ENCODE measurements at regions not wholly inside any gene's neighbourhood (a gene's known extent, or its start where the extent isn't known, plus 50 kb on each side); places are given as distances from the start of the nearest gene placed in this dataset.

GRCh38 chr18:25737710-25738311 is 352.6 kb downstream of the SS18 start:
- H3K27ac Mint-ChIP-seq: no peak overlapping the region
- H3K36me3 Mint-ChIP-seq: no peaks in the 10 kb centered on the region
- H3K4me3 Mint-ChIP-seq: no peak overlapping the region
- peaks cover 9 to 22% of the 10 kb centered on the region in 2 donors for H3K27me3 Mint-ChIP-seq
- DNase-seq: no peak
- H3K9me3 Mint-ChIP-seq: no peaks in the 10 kb centered on the region
- ATAC-seq (replicated peaks): no peak
- no peaks in the 10 kb centered on the region for H3K4me1 Mint-ChIP-seq

DNA sequence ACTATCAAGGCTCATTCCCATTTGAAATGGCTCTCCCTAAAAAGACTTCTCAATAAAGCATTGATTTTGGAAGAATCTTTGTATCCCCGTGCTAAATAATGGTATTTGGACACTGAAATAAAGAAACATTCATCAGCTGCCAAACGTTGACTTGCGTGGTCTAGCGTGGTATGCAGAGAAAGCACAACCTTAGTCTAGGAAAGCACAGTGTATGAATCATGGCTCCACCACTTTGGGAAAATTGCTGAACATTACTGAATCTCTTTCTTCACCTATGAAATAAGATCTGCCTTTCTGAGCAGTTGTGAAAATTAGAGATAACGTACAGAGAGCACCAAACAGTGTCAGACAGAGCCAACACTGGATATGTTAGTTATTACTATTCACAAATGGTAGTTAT is 353.9 kb downstream of the SS18 start:
- DNase-seq (no peak), ATAC-seq (replicated peaks) (no peak)
- Mint-ChIP-seq H3K4me3 (no peak overlapping the region), H3K27ac (no peak overlapping the region), H3K27me3 (peaks cover 5 to 17% of the 10 kb centered on the region in 2 donors), H3K36me3 (no peaks in the 10 kb centered on the region), H3K9me3 (no peaks in the 10 kb centered on the region), H3K4me1 (no peaks in the 10 kb centered on the region)

DNA sequence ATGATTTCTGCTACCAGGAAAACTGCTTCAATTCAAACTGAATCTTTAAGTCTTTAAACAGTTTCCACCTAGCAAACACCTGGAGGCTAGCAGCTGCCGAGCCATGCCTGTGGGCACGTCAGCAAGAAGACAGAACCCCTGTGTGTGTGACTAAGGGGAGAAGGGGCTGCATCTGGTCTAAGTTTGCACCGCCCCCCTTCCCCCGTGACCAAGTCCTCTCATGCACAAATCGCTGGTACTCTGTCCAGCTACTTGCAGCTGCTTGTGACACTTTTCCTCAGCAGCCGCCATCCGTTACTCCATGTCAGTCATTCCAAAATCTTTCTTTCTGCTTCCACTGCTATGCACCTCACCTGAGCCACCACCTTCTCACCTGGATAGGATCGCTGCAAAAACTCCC is 355.0 kb downstream of the SS18 start:
- ATAC-seq (replicated peaks): no peak
- H3K9me3 Mint-ChIP-seq: peaks cover 1 to 4% of the 10 kb centered on the region in 2 donors
- peaks cover 6 to 17% of the 10 kb centered on the region in 2 donors for H3K27me3 Mint-ChIP-seq
- H3K4me3 Mint-ChIP-seq: no peak overlapping the region
- no peak overlapping the region for H3K27ac Mint-ChIP-seq
- no peaks in the 10 kb centered on the region for H3K36me3 Mint-ChIP-seq
- H3K4me1 Mint-ChIP-seq: no peaks in the 10 kb centered on the region
- DNase-seq: no peak

DNA sequence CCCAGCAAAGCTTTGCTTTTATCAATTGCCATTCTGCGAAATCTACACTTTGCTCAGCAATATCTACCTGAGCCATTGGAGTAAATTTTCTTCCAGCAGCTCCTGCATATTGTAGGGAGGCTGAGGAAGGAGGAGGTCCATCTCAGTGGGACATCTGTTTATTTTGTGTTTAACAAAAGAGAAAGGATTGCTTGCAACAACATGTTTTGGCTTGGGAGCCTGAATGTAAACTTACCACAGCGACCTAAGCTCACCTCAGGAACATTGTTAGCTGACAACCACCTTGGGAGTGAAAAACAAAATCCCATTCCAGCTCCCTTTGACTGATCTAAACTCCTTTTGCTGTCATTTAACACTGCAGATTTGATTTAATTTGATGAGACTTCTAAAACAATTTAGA is 356.1 kb downstream of the SS18 start:
- Mint-ChIP-seq H3K4me3 (no peak overlapping the region), H3K36me3 (no peaks in the 10 kb centered on the region), H3K27me3 (peaks cover 9 to 10% of the 10 kb centered on the region in 2 donors), H3K9me3 (peaks cover 4% of the 10 kb centered on the region in 2 donors), H3K4me1 (no peaks in the 10 kb centered on the region), H3K27ac (no peak overlapping the region)
- no peak for DNase-seq
- no peak for ATAC-seq (replicated peaks)

GRCh38 chr18:25732862-25733261 is 357.6 kb downstream of the SS18 start:
- H3K4me1 Mint-ChIP-seq: no peaks in the 10 kb centered on the region
- H3K4me3 Mint-ChIP-seq: no peak overlapping the region
- H3K27me3 Mint-ChIP-seq: peaks cover 10 to 16% of the 10 kb centered on the region in 2 donors
- H3K27ac Mint-ChIP-seq: no peak overlapping the region
- ATAC-seq (replicated peaks) (no peak), DNase-seq (no peak)
- peaks cover 4% of the 10 kb centered on the region in 2 donors for H3K9me3 Mint-ChIP-seq
- H3K36me3 Mint-ChIP-seq: no peaks in the 10 kb centered on the region

DNA sequence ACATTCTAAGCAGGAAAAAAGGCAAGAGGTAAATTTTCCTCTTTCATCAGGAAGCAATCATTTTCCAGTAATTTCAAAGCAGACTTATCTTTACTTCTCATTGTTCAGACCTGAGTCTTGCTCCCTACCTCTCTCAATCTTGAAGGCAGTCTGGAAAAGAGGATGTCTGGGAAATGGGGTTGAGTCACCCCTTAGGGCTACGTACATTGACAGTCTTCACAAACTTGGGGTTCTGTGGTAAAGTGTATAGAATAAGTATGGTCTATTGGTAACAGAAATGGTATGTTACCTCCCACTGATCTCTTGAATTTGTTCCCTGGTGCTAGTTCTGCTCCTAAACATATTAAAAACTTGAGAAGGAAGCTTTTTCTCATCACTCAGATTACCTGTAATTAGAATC is 361.3 kb downstream of the SS18 start:
- Mint-ChIP-seq H3K27ac (no peak overlapping the region), H3K36me3 (no peaks in the 10 kb centered on the region), H3K4me3 (no peak overlapping the region), H3K27me3 (peaks cover 13 to 18% of the 10 kb centered on the region in 2 donors), H3K4me1 (no peaks in the 10 kb centered on the region), H3K9me3 (peaks cover 4% of the 10 kb centered on the region in 2 donors)
- DNase-seq (no peak), ATAC-seq (replicated peaks) (no peak)

- peaks cover 9 to 13% of the 10 kb centered on the region in 2 donors for H3K9me3 Mint-ChIP-seq
- DNase-seq (no peak), ATAC-seq (replicated peaks) (no peak)
- peaks cover 0 to 2% of the 10 kb centered on the region in 2 donors for H3K36me3 Mint-ChIP-seq
- peaks cover 13 to 17% of the 10 kb centered on the region in 2 donors for H3K27me3 Mint-ChIP-seq
- H3K27ac Mint-ChIP-seq: no peak overlapping the region
- no peaks in the 10 kb centered on the region for H3K4me1 Mint-ChIP-seq
- H3K4me3 Mint-ChIP-seq: no peak overlapping the region
These were observed 363.0 kb downstream of the SS18 start for GRCh38 chr18:25727281-25727985.

DNA sequence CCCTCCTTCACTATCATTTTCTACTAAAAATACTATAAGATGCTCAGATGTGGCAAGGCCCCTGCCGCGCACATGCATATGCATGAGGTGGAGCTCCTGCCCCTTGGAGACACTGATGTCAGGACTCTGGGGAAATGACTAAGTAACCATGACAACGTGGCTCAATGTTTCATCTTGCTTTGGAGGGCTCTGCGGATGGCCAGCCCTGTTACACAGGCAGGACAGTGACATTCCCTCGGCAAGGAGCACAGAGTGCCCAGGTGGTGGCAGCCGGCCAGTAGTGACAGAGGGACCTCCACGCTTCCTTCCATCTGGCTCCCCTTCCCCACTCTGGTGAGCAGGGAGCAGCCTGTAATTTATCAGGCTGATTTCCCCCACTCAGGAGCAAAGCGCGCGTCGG is 364.1 kb downstream of the SS18 start:
- no peak for ATAC-seq (replicated peaks)
- Mint-ChIP-seq H3K4me1 (no peaks in the 10 kb centered on the region), H3K36me3 (peaks cover 0 to 2% of the 10 kb centered on the region in 2 donors), H3K4me3 (no peak overlapping the region), H3K27ac (no peak overlapping the region), H3K27me3 (peaks cover 13 to 17% of the 10 kb centered on the region in 2 donors), H3K9me3 (peaks cover 9 to 13% of the 10 kb centered on the region in 2 donors)
- DNase-seq: no peak

- H3K4me1 Mint-ChIP-seq: no peaks in the 10 kb centered on the region
- H3K27ac Mint-ChIP-seq: no peak overlapping the region
- peaks cover 12 to 17% of the 10 kb centered on the region in 2 donors for H3K27me3 Mint-ChIP-seq
- H3K4me3 Mint-ChIP-seq: no peak overlapping the region
- ATAC-seq (replicated peaks) (no peak), DNase-seq (no peak)
- H3K9me3 Mint-ChIP-seq: peaks cover 10 to 14% of the 10 kb centered on the region in 2 donors
- peaks cover 0 to 2% of the 10 kb centered on the region in 2 donors for H3K36me3 Mint-ChIP-seq
These were observed 364.9 kb downstream of the SS18 start for GRCh38 chr18:25725501-25725900.

- H3K4me1 Mint-ChIP-seq: no peaks in the 10 kb centered on the region
- H3K27me3 Mint-ChIP-seq: peaks cover 7 to 17% of the 10 kb centered on the region in 2 donors
- peaks cover 0 to 2% of the 10 kb centered on the region in 2 donors for H3K36me3 Mint-ChIP-seq
- H3K9me3 Mint-ChIP-seq: peaks cover 10 to 11% of the 10 kb centered on the region in 2 donors
- ATAC-seq (replicated peaks): no peak
- H3K27ac Mint-ChIP-seq: no peak overlapping the region
- H3K4me3 Mint-ChIP-seq: no peak overlapping the region
- no peak for DNase-seq
These were observed 365.4 kb downstream of the SS18 start for GRCh38 chr18:25724997-25725396.

GRCh38 chr18:25724121-25724520 is 366.3 kb downstream of the SS18 start:
- Mint-ChIP-seq H3K36me3 (peaks cover 0 to 2% of the 10 kb centered on the region in 2 donors), H3K4me1 (no peaks in the 10 kb centered on the region), H3K9me3 (peaks cover 12 to 14% of the 10 kb centered on the region in 2 donors), H3K27ac (no peak overlapping the region), H3K4me3 (no peak overlapping the region), H3K27me3 (peaks cover 7 to 17% of the 10 kb centered on the region in 2 donors)
- DNase-seq: no peak
- no peak for ATAC-seq (replicated peaks)

GRCh38 chr18:25713103-25713502 is 361.1 kb upstream of the ZNF521 start:
- Mint-ChIP-seq H3K36me3 (no peaks in the 10 kb centered on the region), H3K27me3 (peaks cover 5 to 6% of the 10 kb centered on the region in 2 donors), H3K27ac (no peak overlapping the region), H3K9me3 (peaks cover 0 to 3% of the 10 kb centered on the region in 2 donors), H3K4me1 (no peaks in the 10 kb centered on the region), H3K4me3 (no peak overlapping the region)
- ATAC-seq (replicated peaks) (no peak), DNase-seq (no peak)

DNA sequence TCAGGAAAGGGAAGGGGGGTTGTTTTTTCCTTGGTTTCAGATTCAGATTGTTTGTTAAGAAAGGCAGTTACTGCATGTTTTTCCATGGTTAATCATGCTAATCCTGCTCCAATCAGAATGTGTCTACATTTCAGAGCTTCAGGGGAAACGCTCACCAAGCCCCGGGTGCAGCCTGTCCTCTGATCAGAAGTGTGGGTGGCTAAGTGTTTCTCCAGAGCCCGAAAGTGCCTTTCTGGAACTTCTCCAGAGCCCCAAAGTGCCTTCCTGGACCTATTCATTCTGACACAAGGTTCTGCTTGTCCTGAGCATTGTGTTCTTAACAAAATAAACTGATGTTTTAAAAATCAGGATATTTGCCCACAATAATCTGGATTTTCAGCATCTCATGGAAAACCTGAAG is 359.0 kb upstream of the ZNF521 start:
- no peak for DNase-seq
- Mint-ChIP-seq H3K27ac (no peak overlapping the region), H3K36me3 (no peaks in the 10 kb centered on the region), H3K27me3 (peaks cover 5 to 6% of the 10 kb centered on the region in 2 donors), H3K4me3 (no peak overlapping the region), H3K9me3 (no peaks in the 10 kb centered on the region), H3K4me1 (no peaks in the 10 kb centered on the region)
- ATAC-seq (replicated peaks): no peak

DNA sequence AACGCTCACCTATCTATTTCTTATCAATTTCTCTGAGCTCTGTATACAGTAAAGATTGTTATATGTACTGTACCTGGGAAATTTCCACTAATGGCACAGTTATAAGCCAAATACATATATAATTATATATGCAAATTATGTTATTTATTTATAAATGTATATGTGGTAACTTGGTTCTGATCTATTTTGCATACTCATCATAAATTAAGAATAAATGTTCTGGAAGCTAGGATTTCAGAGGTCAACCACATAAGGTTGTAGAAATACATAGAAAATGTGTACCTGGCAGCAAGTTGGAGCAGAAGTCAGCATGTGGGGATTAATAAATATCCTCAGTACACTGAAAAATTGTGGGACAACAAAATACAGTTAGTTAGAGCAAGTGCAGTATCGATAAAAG is 353.7 kb upstream of the ZNF521 start:
- peaks cover 9 to 12% of the 10 kb centered on the region in 2 donors for H3K27me3 Mint-ChIP-seq
- H3K4me3 Mint-ChIP-seq: no peak overlapping the region
- no peaks in the 10 kb centered on the region for H3K36me3 Mint-ChIP-seq
- no peaks in the 10 kb centered on the region for H3K9me3 Mint-ChIP-seq
- ATAC-seq (replicated peaks): no peak
- no peak overlapping the region for H3K27ac Mint-ChIP-seq
- no peak for DNase-seq
- H3K4me1 Mint-ChIP-seq: no peaks in the 10 kb centered on the region

DNA sequence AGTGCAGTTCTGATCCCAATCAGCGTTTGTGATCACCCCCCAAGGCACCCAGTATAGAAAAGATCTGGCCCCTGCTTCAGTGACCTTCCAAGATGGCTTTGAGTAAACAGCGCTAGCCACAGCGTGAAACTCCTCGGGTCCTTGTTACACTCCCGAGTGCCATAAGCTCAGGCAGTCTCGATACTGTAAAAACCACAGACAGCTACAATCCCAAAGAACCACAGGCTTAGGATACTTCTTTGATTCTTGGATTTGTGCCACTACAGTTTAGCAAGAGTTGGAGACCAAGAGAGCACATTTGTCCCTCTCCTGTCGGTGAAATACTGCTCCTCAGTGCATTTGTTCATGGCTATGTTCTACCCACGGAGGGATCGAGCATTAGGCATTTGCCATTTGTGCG is 352.5 kb upstream of the ZNF521 start:
- peaks cover 0 to 1% of the 10 kb centered on the region in 2 donors for H3K9me3 Mint-ChIP-seq
- no peak overlapping the region for H3K4me3 Mint-ChIP-seq
- H3K36me3 Mint-ChIP-seq: no peaks in the 10 kb centered on the region
- H3K27me3 Mint-ChIP-seq: peaks cover 7 to 9% of the 10 kb centered on the region in 2 donors
- no peaks in the 10 kb centered on the region for H3K4me1 Mint-ChIP-seq
- H3K27ac Mint-ChIP-seq: no peak overlapping the region
- ATAC-seq (replicated peaks) (no peak), DNase-seq (no peak)
